T-helper 2 cell treated with Interferon-gamma antibody and Interleukin-4, amounts not matched to agents 100 ng/mL and 5 ng/mL, for 36 hours (primary cell): ENCODE measurements at regions not wholly inside any gene's neighbourhood (a gene's known extent, or its start where the extent isn't known, plus 50 kb on each side); places are given as distances from the start of the nearest gene placed in this dataset.

Experiments
- intact Hi-C: fragments of 100-400 bp; cut with micrococcal nuclease; formaldehyde crosslinking; loops from one replicate; pipeline ENCODE4 v1.15.1; 2023

GRCh38 chr13:107351305-107351704 lies 783.4 kb upstream of the ARGLU1 start:
- intact Hi-C loops = no loop called here

GRCh38 chr13:107348925-107349324 lies 781.0 kb upstream of the ARGLU1 start:
- intact Hi-C loops = no loop called here

- intact Hi-C loops = no loop called here
Measured at GRCh38 chr13:107348471-107348870, 780.5 kb upstream of the ARGLU1 start.

- intact Hi-C loops = no loop called here
Measured at GRCh38 chr13:107347641-107348369, 779.9 kb upstream of the ARGLU1 start.

- intact Hi-C loops = no loop called here
Measured at GRCh38 chr13:107342747-107343146, 774.8 kb upstream of the ARGLU1 start.

GRCh38 chr13:107339209-107339608 lies 771.3 kb upstream of the ARGLU1 start:
- intact Hi-C loops = no loop called here

GRCh38 chr13:107332188-107332587 lies 764.3 kb upstream of the ARGLU1 start:
- intact Hi-C loops = no loop called here

- intact Hi-C loops = no loop called here
Measured at GRCh38 chr13:107331359-107331758, 763.4 kb upstream of the ARGLU1 start.

- intact Hi-C loops = no loop called here
Measured at GRCh38 chr13:107330484-107330883, 762.5 kb upstream of the ARGLU1 start.

- intact Hi-C loops = no loop called here
Measured at GRCh38 chr13:107329991-107330390, 762.1 kb upstream of the ARGLU1 start.

GRCh38 chr13:107324416-107325204 lies 756.7 kb upstream of the ARGLU1 start:
- intact Hi-C loops = no loop called here

GRCh38 chr13:107322228-107322627 lies 754.3 kb upstream of the ARGLU1 start:
- intact Hi-C loops = no loop called here

- intact Hi-C loops = no loop called here
Measured at GRCh38 chr13:107305178-107305577, 737.2 kb upstream of the ARGLU1 start.

GRCh38 chr13:107301724-107302374 lies 733.9 kb upstream of the ARGLU1 start:
- intact Hi-C loops = no loop called here

GRCh38 chr13:107299717-107300116 lies 731.8 kb upstream of the ARGLU1 start:
- intact Hi-C loops = no loop called here

- intact Hi-C loops = no loop called here
Measured at GRCh38 chr13:107296804-107297203, 728.9 kb upstream of the ARGLU1 start.

- intact Hi-C loops = no loop called here
Measured at GRCh38 chr13:107295416-107296140, 727.6 kb upstream of the ARGLU1 start.

- intact Hi-C loops = no loop called here
Measured at GRCh38 chr13:107293924-107294323, 726.0 kb upstream of the ARGLU1 start.

- intact Hi-C loops = no loop called here
Measured at GRCh38 chr13:107291875-107292274, 723.9 kb upstream of the ARGLU1 start.

GRCh38 chr13:107289540-107289939 lies 721.6 kb upstream of the ARGLU1 start:
- intact Hi-C loops = no loop called here

GRCh38 chr13:107284173-107284572 lies 716.2 kb upstream of the ARGLU1 start:
- intact Hi-C loops = no loop called here

GRCh38 chr13:107277911-107278310 lies 710.0 kb upstream of the ARGLU1 start:
- intact Hi-C loops = no loop called here
